HT-29 (cell line): ENCODE measurements at regions not wholly inside any gene's neighbourhood (a gene's known extent, or its start where the extent isn't known, plus 50 kb on each side); places are given as distances from the start of the nearest gene placed in this dataset.

Experiments
- DNase-seq: peaks from one replicate; pipeline ENCODE4 v3.0.0-alpha.2; 2015; ENCODE audit warnings: low spot score

- no peak for DNase-seq
Measured at GRCh38 chr7:94272821-94273583, 121.7 kb upstream of the COL1A2 start.

- DNase-seq = no peak
Measured at GRCh38 chr7:94274828-94275227, 119.9 kb upstream of the COL1A2 start.

GRCh38 chr7:94276027-94276426, 118.7 kb upstream of the COL1A2 start:
- DNase-seq = no peak

GRCh38 chr7:94276795-94277194, 117.9 kb upstream of the COL1A2 start:
- DNase-seq = peak; percentile 39

GRCh38 chr7:94277236-94277635, 117.5 kb upstream of the COL1A2 start:
- no peak for DNase-seq

- DNase-seq = no peak
Measured at GRCh38 chr7:94280851-94281250, 113.8 kb upstream of the COL1A2 start.

- no peak for DNase-seq
Measured at GRCh38 chr7:94284104-94284503, 110.6 kb upstream of the COL1A2 start.

- DNase-seq = no peak
Measured at GRCh38 chr7:94286111-94286510, 108.6 kb upstream of the COL1A2 start.

- DNase-seq = no peak
Measured at GRCh38 chr7:94288096-94288495, 106.6 kb upstream of the COL1A2 start.

- DNase-seq = peak; percentile 82
Measured at GRCh38 chr7:94289071-94289470, 105.6 kb upstream of the COL1A2 start.

- DNase-seq = no peak
Measured at GRCh38 chr7:94294471-94295131, 100.1 kb upstream of the COL1A2 start.

- peak; percentile 39 for DNase-seq
Measured at GRCh38 chr7:94295850-94296249, 98.8 kb upstream of the COL1A2 start.

- no peak for DNase-seq
Measured at GRCh38 chr7:94296881-94297280, 97.8 kb upstream of the COL1A2 start.

GRCh38 chr7:94297397-94297838, 97.3 kb upstream of the COL1A2 start:
- no peak for DNase-seq

GRCh38 chr7:94298943-94299342, 95.8 kb upstream of the COL1A2 start:
- DNase-seq = no peak

- no peak for DNase-seq
Measured at GRCh38 chr7:94300176-94300835, 94.4 kb upstream of the COL1A2 start.

- DNase-seq = peak; percentile 88
Measured at GRCh38 chr7:94301024-94301586, 93.6 kb upstream of the COL1A2 start.

- DNase-seq = no peak
Measured at GRCh38 chr7:94303118-94303517, 91.6 kb upstream of the COL1A2 start.

GRCh38 chr7:94303695-94304094, 91.0 kb upstream of the COL1A2 start:
- no peak for DNase-seq

GRCh38 chr7:94304878-94305277, 89.8 kb upstream of the COL1A2 start:
- DNase-seq = no peak

- DNase-seq = no peak
Measured at GRCh38 chr7:94305836-94306235, 88.9 kb upstream of the COL1A2 start.

- DNase-seq = no peak
Measured at GRCh38 chr7:94307399-94308048, 87.2 kb upstream of the COL1A2 start.
